Activated CD4-positive, alpha-beta T cell treated with anti-CD3 and anti-CD28 coated beads for 48 hours (primary cell): ENCODE measurements at regions not wholly inside any gene's neighbourhood (a gene's known extent, or its start where the extent isn't known, plus 50 kb on each side); places are given as distances from the start of the nearest gene placed in this dataset.
A peak's percentile ranks its signal among the peaks of the same experiment; 100 is the strongest.

ENCODE experiments used
- DNase-seq: peaks from one replicate; pipeline ENCODE4 v3.0.0-alpha.2; 2020

DNA sequence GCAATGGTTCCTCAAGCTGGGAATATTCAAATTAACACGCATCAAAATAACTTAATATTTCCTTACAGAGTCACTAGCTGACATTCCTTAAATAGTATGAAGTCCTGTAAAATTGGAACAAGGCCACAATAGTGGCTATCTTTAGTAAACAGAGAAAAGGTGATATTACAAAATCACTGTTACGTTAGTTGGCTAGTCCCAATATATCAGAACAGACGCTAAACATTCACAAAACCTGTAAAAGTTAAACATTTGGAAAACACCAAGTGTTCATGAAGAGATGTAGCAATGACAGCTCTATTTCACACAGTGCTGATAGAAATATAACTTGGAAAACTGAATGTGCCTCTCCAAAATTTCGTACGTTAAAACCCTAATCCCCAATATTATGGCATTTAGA is 61.0 kb upstream of the FAM47C start:
- no peak for DNase-seq

DNA sequence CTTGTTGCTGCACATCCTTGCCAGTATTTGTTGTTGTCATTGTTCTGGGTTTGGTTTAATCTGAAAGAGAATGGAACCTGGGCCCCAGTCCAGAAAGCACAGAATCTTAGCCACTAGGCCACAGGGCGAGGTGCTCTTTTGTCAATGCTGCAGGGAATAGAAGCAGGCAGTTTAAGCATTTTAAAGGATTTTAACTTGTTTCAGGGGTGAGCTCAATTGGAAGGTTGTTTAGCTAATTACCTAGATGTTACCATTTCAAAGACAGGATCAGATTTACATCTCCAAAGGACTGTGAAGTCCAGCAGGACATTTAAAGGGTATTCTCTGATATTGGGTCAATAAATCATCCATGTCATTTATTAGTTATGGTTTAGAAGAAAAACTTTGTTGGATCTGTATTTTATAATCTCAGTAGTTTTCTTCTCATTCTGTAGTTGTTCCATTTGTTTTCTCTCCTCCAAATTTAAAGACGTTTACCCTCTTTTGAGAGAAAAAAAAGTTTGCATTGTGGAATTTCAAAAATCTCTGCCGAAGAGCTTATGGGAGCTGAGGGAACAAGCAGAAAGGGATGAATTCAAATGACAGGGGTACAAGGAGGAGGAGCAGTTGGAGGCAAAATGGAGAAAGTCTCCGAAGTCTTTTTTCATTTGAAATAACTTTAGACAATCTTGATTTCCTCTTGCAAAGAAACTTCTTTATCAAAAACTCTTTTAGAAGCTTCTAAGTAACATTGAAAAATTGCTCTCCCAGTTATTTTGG is 57.5 kb upstream of the FAM47C start:
- DNase-seq, result no peak

DNA sequence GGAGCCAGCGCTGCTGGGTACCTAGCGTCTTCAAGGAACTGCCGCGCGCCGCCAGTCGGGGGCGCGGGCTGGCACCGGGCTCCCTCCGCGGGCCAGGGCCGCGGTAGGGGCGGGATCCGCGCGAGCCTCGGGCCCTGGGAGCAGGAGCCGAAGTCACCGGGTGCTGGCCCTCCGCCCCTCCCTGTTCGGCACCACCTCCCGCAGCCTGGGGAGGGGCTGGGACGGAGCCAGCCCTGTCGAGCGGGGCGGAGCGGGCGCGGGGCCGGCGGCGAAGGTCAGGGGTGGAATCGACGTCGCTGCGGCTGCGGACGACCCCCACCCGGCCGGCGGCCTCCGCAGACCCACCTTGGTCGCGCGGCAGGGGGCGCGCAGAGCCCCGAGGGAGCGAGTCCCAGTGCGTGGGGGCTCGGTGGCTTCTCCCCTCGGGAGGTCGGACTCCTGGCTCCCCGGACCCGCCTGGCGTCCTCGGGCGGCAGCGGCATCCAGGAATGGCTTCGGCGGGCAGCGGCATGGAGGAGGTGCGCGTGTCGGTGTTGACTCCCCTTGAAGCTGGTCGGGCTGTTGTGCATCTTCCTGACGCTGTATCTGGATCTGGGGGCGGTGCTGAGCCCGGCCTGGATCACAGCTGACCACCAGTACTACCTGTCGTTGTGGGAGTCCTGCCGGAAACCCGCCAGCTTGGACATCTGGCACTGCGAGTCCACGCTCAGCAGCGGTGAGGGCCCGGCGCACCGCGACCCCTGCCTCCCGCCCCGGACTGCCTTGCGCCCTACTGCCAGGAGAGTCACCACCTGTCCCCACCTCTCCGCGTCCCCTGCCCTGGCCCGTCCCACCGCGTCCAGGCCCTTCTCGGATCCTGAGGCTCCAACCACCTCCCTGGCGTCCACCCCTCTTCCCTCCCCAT is 50.5 kb upstream of the FAM47C start:
- DNase-seq, result peak; percentile 1
